GM12891 (cell line): ENCODE measurements at regions not wholly inside any gene's neighbourhood (a gene's known extent, or its start where the extent isn't known, plus 50 kb on each side); places are given as distances from the start of the nearest gene placed in this dataset.

Source experiments
- DNase-seq: peaks from one replicate; pipeline ENCODE4 v3.0.0; 2011; ENCODE audit warnings: low spot score; ENCODE audit not compliant: insufficient read length
- FAIRE-seq: peaks from 2 replicates; lab custom pipeline; 2011; peaks lifted over from hg19 to GRCh38; lab: Jason Lieb, UNC
- PAX5 ChIP-seq: IDR thresholded peaks from 2 replicates; pipeline ENCODE4 v1.6.1; 2011; ENCODE audit warnings: low read length, moderate library complexity, mild to moderate bottlenecking; ENCODE audit not compliant: insufficient read depth, severe bottlenecking
- POLR2A ChIP-seq: IDR thresholded peaks from 2 replicates; pipeline ENCODE4 v1.6.1; 2011; ENCODE audit warnings: low read depth, low read length, control low read depth
- POLR2AphosphoS5 ChIP-seq: IDR thresholded peaks from 2 replicates; pipeline ENCODE4 v1.6.1; 2011; ENCODE audit warnings: low read depth, low read length, control low read depth
- POU2F2 ChIP-seq: IDR thresholded peaks from 2 replicates; pipeline ENCODE4 v1.6.1; 2011; ENCODE audit warnings: low read depth, mild to moderate bottlenecking, control low read depth, low read length, moderate library complexity
- SPI1 ChIP-seq: IDR thresholded peaks from 2 replicates; pipeline ENCODE4 v1.6.1; 2011; ENCODE audit warnings: low read depth, low read length, control low read depth
- TAF1 ChIP-seq: IDR thresholded peaks from 2 replicates; pipeline ENCODE4 v1.6.1; 2011; ENCODE audit warnings: low read depth, low read length, control low read depth

- DNase-seq: no peak
- TF ChIP-seq SPI1 (no peak), PAX5 (no peak), POU2F2 (no peak), POLR2A (no peak), POLR2AphosphoS5 (no peak), TAF1 (no peak)
- FAIRE-seq: no peak
Observed at GRCh38 chr3:30457081-30457480, 149.3 kb upstream of the TGFBR2 start.

DNA sequence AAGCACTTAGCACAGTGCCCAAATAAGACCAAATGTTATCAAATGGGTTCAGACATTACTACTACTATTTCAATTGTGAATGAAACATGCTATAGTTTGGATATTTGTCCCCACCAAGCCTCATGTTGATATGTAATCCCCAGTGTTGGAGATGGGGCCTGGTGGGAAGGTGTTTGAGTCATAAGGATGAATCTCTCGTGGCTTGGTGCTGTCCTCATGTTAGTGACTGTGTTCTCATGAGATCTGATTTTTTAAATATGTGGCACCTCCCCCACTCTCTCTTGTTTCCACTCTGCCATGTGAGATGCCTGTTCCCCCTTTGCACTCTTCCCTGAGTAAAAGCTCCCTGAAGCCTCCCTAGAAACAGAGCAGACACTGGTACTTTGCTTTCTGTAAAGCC, 148.7 kb upstream of the TGFBR2 start:
- TF ChIP-seq PAX5: no peak
- TF ChIP-seq POLR2A: no peak
- no peak for TF ChIP-seq TAF1
- DNase-seq: no peak
- FAIRE-seq: no peak

- FAIRE-seq: no peak
- no peak for DNase-seq
- TF ChIP-seq POLR2A: no peak
- TF ChIP-seq POLR2AphosphoS5: no peak
- TF ChIP-seq TAF1: no peak
- no peak for TF ChIP-seq SPI1
- TF ChIP-seq POU2F2: no peak
- no peak for TF ChIP-seq PAX5
Observed at GRCh38 chr3:30458376-30459171, 147.8 kb upstream of the TGFBR2 start.

- TF ChIP-seq TAF1: no peak
- FAIRE-seq: no peak
Observed at GRCh38 chr3:30461311-30461710, 145.1 kb upstream of the TGFBR2 start.

DNA sequence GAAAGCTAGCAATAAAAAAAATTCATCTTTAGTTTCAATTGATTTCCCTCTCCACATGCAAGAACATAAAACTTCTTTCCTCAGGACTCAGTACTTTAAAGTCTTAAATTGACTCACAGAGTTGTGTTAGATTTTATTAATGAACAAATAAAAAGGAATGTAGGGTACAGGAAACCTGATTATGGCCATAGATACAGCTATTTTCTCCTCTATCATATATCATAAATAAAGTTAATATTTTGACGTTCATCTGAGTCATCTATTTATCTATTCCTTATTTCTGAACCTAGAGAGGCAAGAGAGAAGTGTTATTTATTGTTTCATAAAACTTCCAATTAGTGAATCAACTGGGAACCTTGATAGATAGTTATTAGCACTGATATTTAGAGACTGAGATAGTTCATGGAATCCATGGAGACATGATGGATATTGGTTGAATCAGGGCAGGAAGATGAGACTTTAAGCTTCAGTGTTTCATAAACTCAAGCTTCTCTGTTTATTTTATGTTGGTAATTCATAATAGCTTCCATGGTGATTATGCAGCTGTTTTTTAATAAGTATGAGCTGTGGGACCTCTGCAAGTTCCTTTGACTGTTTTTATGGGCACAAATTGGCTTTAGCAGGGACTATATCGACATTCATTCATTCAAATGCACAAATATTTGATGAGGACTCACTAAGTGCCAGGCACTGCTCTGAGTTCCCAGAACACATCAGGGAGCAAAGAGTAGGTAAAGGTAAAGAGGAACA, 143.5 kb upstream of the TGFBR2 start:
- DNase-seq: no peak
- no peak for FAIRE-seq
- TF ChIP-seq POU2F2 (no peak), TAF1 (no peak), POLR2AphosphoS5 (no peak), PAX5 (no peak), POLR2A (no peak), SPI1 (no peak)

More at GRCh38 chr3:30461311-30461710, 145.1 kb upstream of the TGFBR2 start:
- DNase-seq: no peak

DNA sequence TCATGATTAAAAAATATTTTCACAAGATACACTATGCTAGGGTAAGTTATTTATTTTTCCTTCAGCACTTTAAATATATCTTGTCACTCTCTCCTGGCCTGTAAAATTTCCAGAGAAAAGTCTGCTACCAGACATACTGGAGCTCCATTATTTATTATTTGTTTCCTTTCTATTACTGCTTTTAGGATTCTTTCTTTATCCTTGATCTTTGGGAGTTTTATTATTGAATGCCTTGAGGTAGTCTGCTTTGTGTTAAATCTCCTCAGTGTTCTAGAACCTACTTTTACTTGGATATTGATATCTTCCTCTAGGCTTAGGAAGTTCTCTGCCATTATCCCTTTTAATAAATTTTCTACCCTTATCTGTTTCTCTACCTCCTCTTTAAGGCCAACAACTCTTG, 142.0 kb upstream of the TGFBR2 start:
- DNase-seq (no peak), FAIRE-seq (no peak)
- no peak for TF ChIP-seq PAX5
- no peak for TF ChIP-seq POU2F2
- TF ChIP-seq POLR2AphosphoS5: no peak
- no peak for TF ChIP-seq SPI1
- TF ChIP-seq POLR2A: no peak
- no peak for TF ChIP-seq TAF1

DNA sequence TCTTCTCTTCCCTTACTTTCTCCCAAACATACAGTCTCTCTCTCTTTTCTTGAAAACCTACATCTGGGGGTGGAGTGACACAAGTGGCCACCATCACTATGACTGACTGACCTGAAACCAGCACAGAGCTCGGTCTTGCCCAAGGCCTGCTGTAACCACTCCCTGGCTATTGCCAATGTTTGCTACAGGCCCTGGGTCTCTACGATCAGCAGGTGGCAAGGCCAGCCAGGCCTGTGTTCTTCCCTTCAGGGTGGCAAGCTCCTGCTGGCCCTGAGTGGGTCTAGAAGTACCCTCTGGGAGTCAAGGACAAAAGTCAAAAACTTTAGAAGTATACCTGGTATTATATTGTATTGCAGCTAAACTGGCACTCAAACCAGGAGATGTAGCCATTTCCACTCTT, 140.9 kb upstream of the TGFBR2 start:
- TF ChIP-seq PAX5 (no peak), SPI1 (no peak), TAF1 (no peak), POU2F2 (no peak), POLR2AphosphoS5 (no peak), POLR2A (no peak)
- DNase-seq (no peak), FAIRE-seq (no peak)

GRCh38 chr3:30467596-30468238, 138.7 kb upstream of the TGFBR2 start:
- no peak for DNase-seq
- TF ChIP-seq POU2F2: no peak
- TF ChIP-seq TAF1: no peak
- TF ChIP-seq SPI1: no peak
- TF ChIP-seq PAX5: no peak
- TF ChIP-seq POLR2A: no peak
- no peak for TF ChIP-seq POLR2AphosphoS5
- no peak for FAIRE-seq

- DNase-seq (no peak), FAIRE-seq (no peak)
- TF ChIP-seq POLR2AphosphoS5 (no peak), POLR2A (no peak), SPI1 (no peak), PAX5 (no peak), TAF1 (no peak), POU2F2 (no peak)
Observed at GRCh38 chr3:30469133-30469532, 137.3 kb upstream of the TGFBR2 start.

- no peak for FAIRE-seq
Observed at GRCh38 chr3:30470496-30470895, 135.9 kb upstream of the TGFBR2 start.

More at GRCh38 chr3:30470496-30470895, 135.9 kb upstream of the TGFBR2 start:
- no peak for TF ChIP-seq POU2F2
- no peak for TF ChIP-seq SPI1
- no peak for TF ChIP-seq TAF1
- no peak for TF ChIP-seq PAX5
- no peak for TF ChIP-seq POLR2A
- no peak for TF ChIP-seq POLR2AphosphoS5
- no peak for DNase-seq
